Endodermal cell (in vitro differentiated cells): ENCODE measurements at regions not wholly inside any gene's neighbourhood (a gene's known extent, or its start where the extent isn't known, plus 50 kb on each side); places are given as distances from the start of the nearest gene placed in this dataset.

ENCODE experiments used
- DNase-seq: peaks from one replicate; pipeline ENCODE4 v3.0.0-alpha.2; 2017
- H3K27ac ChIP-seq: 2 replicates; pipeline ENCODE4 v1.5.1; 2013; ENCODE audit warnings: mild to moderate bottlenecking, low read depth, low read length, moderate library complexity
- H3K27me3 ChIP-seq: 2 replicates; pipeline ENCODE4 v1.6.1; 2013; ENCODE audit warnings: mild to moderate bottlenecking, low read length, moderate library complexity; ENCODE audit not compliant: insufficient read depth, control insufficient read depth, poor library complexity, severe bottlenecking
- H3K36me3 ChIP-seq: 2 replicates; pipeline ENCODE4 v1.7.0; 2013; ENCODE audit warnings: mild to moderate bottlenecking, low read length, moderate library complexity; ENCODE audit not compliant: control insufficient read depth, insufficient read depth
- H3K4me1 ChIP-seq: one replicate; pipeline ENCODE4 v1.7.0; 2013; ENCODE audit warnings: low read length; ENCODE audit not compliant: control insufficient read depth, insufficient read depth
- H3K4me3 ChIP-seq: 2 replicates; pipeline ENCODE4 v1.5.1; 2013; ENCODE audit warnings: mild to moderate bottlenecking, low read length, moderate library complexity
- H3K9ac ChIP-seq: 2 replicates; pipeline ENCODE4 v1.6.1; 2013; ENCODE audit warnings: mild to moderate bottlenecking, low read length, moderate library complexity; ENCODE audit not compliant: poor library complexity, severe bottlenecking; ENCODE audit errors: extremely low read depth
- H3K9me3 ChIP-seq: 2 replicates; pipeline ENCODE4 v1.6.1; 2013; ENCODE audit warnings: mild to moderate bottlenecking, low read length, moderate library complexity; ENCODE audit not compliant: control insufficient read depth
- H3K27ac Mint-ChIP-seq: 2 replicates; pipeline ENCODE4 v1.8.0; 2020; ENCODE audit warnings: mixed read lengths
- H3K27me3 Mint-ChIP-seq: 2 replicates; pipeline ENCODE4 v1.8.0; 2021; ENCODE audit warnings: mild to moderate bottlenecking, mixed read lengths; ENCODE audit not compliant: insufficient read depth
- H3K36me3 Mint-ChIP-seq: 2 replicates; pipeline ENCODE4 v1.8.0; 2020; ENCODE audit warnings: low read depth, mixed read lengths
- H3K4me1 Mint-ChIP-seq: 2 replicates; pipeline ENCODE4 v1.8.0; 2020; ENCODE audit warnings: mixed read lengths
- H3K4me3 Mint-ChIP-seq: 2 replicates; pipeline ENCODE4 v1.8.0; 2020; ENCODE audit warnings: mild to moderate bottlenecking, moderate library complexity, mixed read lengths
- H3K9me3 Mint-ChIP-seq: 2 replicates; pipeline ENCODE4 v1.8.0; 2020; ENCODE audit warnings: mild to moderate bottlenecking, mixed read lengths
- WGBS, 2 experiments: methylation state at CpG; one replicate each; pipeline versions ENCODE4 v1.1.5 to v1.1.7; 2013; ENCODE audit warnings: missing lambda C conversion rate in 2 of 2, mixed read lengths in 1 of 2; ENCODE audit not compliant: insufficient coverage in 1 of 2, insufficient read length in 1 of 2; 5-methylcytosine and 5-hydroxymethylcytosine counted together
- TF ChIP-seq, protein P1 (sequence below): fragments of 200-600 bp; sonication (generic); conservative IDR thresholded peaks from 2 replicates; pipeline ENCODE4 v1.5.0; 2021; ENCODE audit warnings: antibody characterized with exemption, mild to moderate bottlenecking

DNA sequence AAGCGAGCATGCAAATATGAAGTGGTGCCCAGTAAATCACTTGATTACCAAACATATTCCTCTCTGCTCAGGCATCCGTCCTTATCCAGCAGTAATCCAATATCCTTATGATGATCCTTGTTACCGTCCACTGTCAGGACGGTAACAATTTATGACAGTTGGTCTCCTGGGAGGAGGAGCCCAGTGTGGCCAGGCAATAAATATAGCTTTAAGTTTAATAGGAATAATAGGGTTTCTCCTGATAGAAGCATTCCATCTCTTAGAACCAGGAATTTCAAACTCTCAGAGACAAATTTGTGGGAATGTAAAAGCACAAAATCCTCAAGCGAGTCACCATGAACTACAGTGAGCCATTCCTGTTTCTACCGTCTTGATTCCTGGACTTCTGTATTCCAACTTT, 171.2 kb upstream of the IL15 start:
- H3K36me3 Mint-ChIP-seq: no peaks in the 10 kb centered on the region
- Histone ChIP-seq H3K27ac (no peak overlapping the region), H3K9ac (no peak overlapping the region), H3K36me3 (no peaks in the 10 kb centered on the region), H3K9me3 (no peaks in the 10 kb centered on the region), H3K4me1 (no peaks in the 10 kb centered on the region), H3K27me3 (no peaks in the 10 kb centered on the region), H3K4me3 (no peak overlapping the region)
- H3K27me3 Mint-ChIP-seq: no peaks in the 10 kb centered on the region
- H3K9me3 Mint-ChIP-seq: no peaks in the 10 kb centered on the region
- 93 to 94% methylated on average over 3 to 6 of the region's 6 CpGs for WGBS, 2 experiments
- H3K27ac Mint-ChIP-seq: no peak overlapping the region
- H3K4me3 Mint-ChIP-seq: no peak overlapping the region
- DNase-seq: no peak
- H3K4me1 Mint-ChIP-seq: no peaks in the 10 kb centered on the region
- TF ChIP-seq, protein P1, sequence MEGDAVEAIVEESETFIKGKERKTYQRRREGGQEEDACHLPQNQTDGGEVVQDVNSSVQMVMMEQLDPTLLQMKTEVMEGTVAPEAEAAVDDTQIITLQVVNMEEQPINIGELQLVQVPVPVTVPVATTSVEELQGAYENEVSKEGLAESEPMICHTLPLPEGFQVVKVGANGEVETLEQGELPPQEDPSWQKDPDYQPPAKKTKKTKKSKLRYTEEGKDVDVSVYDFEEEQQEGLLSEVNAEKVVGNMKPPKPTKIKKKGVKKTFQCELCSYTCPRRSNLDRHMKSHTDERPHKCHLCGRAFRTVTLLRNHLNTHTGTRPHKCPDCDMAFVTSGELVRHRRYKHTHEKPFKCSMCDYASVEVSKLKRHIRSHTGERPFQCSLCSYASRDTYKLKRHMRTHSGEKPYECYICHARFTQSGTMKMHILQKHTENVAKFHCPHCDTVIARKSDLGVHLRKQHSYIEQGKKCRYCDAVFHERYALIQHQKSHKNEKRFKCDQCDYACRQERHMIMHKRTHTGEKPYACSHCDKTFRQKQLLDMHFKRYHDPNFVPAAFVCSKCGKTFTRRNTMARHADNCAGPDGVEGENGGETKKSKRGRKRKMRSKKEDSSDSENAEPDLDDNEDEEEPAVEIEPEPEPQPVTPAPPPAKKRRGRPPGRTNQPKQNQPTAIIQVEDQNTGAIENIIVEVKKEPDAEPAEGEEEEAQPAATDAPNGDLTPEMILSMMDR: no peak

DNA sequence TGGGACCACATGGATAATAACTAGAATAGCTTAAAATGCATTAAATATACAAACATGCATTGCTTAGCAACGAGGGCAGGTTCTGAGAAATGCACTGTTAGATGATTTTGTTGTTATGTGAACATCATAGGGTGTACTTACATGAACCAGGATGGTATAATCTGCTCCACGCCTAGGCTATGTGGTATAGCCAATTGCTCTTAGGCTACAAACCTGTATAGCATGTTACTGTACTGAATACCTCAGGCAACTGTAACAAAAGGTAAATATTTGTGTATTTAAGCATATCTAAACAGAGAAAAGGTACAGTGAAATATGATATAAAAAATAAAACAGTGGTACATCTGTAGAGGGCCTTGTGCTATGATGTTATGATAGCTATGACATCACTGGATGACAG, 169.2 kb upstream of the IL15 start:
- no peak overlapping the region for H3K4me3 ChIP-seq
- no peaks in the 10 kb centered on the region for H3K27me3 Mint-ChIP-seq
- H3K9me3 Mint-ChIP-seq: no peaks in the 10 kb centered on the region
- no peaks in the 10 kb centered on the region for H3K4me1 Mint-ChIP-seq
- no peaks in the 10 kb centered on the region for H3K36me3 ChIP-seq
- WGBS, 2 experiments: 62 to 67% methylated on average over 1 to 2 of the region's 2 CpGs
- no peaks in the 10 kb centered on the region for H3K9me3 ChIP-seq
- no peak overlapping the region for H3K27ac Mint-ChIP-seq
- no peak overlapping the region for H3K4me3 Mint-ChIP-seq
- no peak for DNase-seq
- no peaks in the 10 kb centered on the region for H3K36me3 Mint-ChIP-seq
- TF ChIP-seq, protein P1: no peak
- no peak overlapping the region for H3K9ac ChIP-seq
- H3K27ac ChIP-seq: no peak overlapping the region
- H3K4me1 ChIP-seq: no peaks in the 10 kb centered on the region
- no peaks in the 10 kb centered on the region for H3K27me3 ChIP-seq

DNA sequence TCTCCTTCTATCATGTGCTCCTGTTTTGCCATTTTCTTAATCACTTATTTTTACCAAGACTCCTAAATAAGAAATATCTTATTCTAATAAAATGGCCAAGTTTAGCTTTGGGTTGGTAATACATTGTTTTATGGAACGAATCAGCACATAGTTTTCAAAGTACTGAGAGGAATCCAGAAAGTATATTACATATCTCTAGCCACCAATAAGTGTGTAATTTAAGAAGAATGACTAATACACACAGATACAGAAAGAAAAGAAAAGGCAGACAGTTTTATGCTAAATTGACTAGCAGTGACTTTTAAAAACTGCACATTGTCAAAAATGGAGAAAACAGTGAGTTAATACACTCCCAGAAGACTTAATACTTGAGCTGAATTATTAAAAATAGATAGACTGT, 167.0 kb upstream of the IL15 start:
- no peak for DNase-seq
- H3K4me3 Mint-ChIP-seq: no peak overlapping the region
- H3K9me3 Mint-ChIP-seq: no peaks in the 10 kb centered on the region
- H3K27me3 Mint-ChIP-seq: no peaks in the 10 kb centered on the region
- WGBS, 2 experiments: no CpG with 5 or more reads among the region's 1 CpG
- Histone ChIP-seq H3K9me3 (no peaks in the 10 kb centered on the region), H3K4me3 (no peak overlapping the region), H3K4me1 (no peaks in the 10 kb centered on the region), H3K36me3 (no peaks in the 10 kb centered on the region), H3K27ac (no peak overlapping the region), H3K9ac (no peak overlapping the region), H3K27me3 (no peaks in the 10 kb centered on the region)
- no peaks in the 10 kb centered on the region for H3K36me3 Mint-ChIP-seq
- H3K4me1 Mint-ChIP-seq: no peaks in the 10 kb centered on the region
- H3K27ac Mint-ChIP-seq: no peak overlapping the region
- TF ChIP-seq, protein P1: no peak
